Activated naive CD4-positive, alpha-beta T cell treated with anti-CD3 and anti-CD28 coated beads, Interleukin-2, amount 50 U/mL, for 24 hours (primary cell): ENCODE measurements at regions not wholly inside any gene's neighbourhood (a gene's known extent, or its start where the extent isn't known, plus 50 kb on each side); places are given as distances from the start of the nearest gene placed in this dataset.

ENCODE experiments used
- H3K27ac Mint-ChIP-seq: one replicate; pipeline ENCODE4 v1.8.0; 2021; ENCODE audit warnings: mild to moderate bottlenecking, mixed read lengths
- H3K27me3 Mint-ChIP-seq: one replicate; pipeline ENCODE4 v1.8.0; 2021; ENCODE audit warnings: mixed read lengths
- H3K36me3 Mint-ChIP-seq: one replicate; pipeline ENCODE4 v1.8.0; 2021; ENCODE audit warnings: mixed read lengths
- H3K4me1 Mint-ChIP-seq: one replicate; pipeline ENCODE4 v1.8.0; 2021; ENCODE audit warnings: mixed read lengths
- H3K4me3 Mint-ChIP-seq: one replicate; pipeline ENCODE4 v1.8.0; 2021; ENCODE audit warnings: mild to moderate bottlenecking, mixed read lengths
- H3K9me3 Mint-ChIP-seq: one replicate; pipeline ENCODE4 v1.8.0; 2021; ENCODE audit warnings: mixed read lengths

GRCh38 chr5:61964201-61964600, 341.8 kb upstream of the KIF2A start:
- Mint-ChIP-seq H3K9me3 (peaks cover 1% of the 10 kb centered on the region), H3K4me3 (no peak overlapping the region), H3K27me3 (peaks cover 1% of the 10 kb centered on the region), H3K36me3 (no peaks in the 10 kb centered on the region), H3K4me1 (no peaks in the 10 kb centered on the region), H3K27ac (no peak overlapping the region)

GRCh38 chr5:61965069-61965468, 340.9 kb upstream of the KIF2A start:
- no peak overlapping the region for H3K27ac Mint-ChIP-seq
- no peak overlapping the region for H3K4me3 Mint-ChIP-seq
- H3K9me3 Mint-ChIP-seq: no peaks in the 10 kb centered on the region
- peaks cover 1% of the 10 kb centered on the region for H3K27me3 Mint-ChIP-seq
- no peaks in the 10 kb centered on the region for H3K36me3 Mint-ChIP-seq
- H3K4me1 Mint-ChIP-seq: no peaks in the 10 kb centered on the region

GRCh38 chr5:61965490-61965889, 340.5 kb upstream of the KIF2A start:
- Mint-ChIP-seq H3K36me3 (no peaks in the 10 kb centered on the region), H3K27me3 (peaks cover 1% of the 10 kb centered on the region), H3K4me3 (no peak overlapping the region), H3K4me1 (no peaks in the 10 kb centered on the region), H3K27ac (no peak overlapping the region), H3K9me3 (no peaks in the 10 kb centered on the region)

DNA sequence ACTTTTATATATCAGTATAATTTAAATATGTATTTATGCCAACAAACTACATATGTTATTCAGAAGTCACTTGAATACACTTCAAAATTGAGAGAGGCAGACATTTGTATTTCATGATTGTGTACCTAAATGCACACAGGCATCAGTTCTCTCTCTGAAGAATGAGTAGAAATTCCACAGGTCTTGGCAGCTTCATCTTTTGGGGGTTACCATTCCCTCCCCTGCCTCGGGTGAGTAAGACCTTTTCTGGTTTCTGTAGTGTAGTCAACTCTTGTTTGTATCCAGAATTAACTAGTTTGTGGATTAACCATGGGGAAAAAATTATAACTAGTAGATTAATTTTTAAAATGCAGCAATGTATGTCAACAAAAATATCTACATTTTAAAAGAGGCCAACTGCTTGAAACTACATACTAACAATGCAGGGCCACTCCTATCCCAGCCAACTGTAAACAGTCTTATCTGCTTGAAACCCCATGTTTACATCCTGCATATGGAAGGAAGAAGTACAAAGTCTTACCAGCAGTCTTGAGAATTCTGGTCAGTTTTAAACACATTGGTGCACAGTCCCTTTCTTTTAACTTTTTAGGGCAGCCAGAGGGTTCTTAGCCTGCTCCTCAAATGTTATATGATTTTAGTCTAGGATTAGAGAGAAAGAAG, 339.6 kb upstream of the KIF2A start:
- Mint-ChIP-seq H3K27me3 (peaks cover 4% of the 10 kb centered on the region), H3K4me1 (no peaks in the 10 kb centered on the region), H3K4me3 (no peak overlapping the region), H3K27ac (no peak overlapping the region), H3K9me3 (no peaks in the 10 kb centered on the region), H3K36me3 (no peaks in the 10 kb centered on the region)

DNA sequence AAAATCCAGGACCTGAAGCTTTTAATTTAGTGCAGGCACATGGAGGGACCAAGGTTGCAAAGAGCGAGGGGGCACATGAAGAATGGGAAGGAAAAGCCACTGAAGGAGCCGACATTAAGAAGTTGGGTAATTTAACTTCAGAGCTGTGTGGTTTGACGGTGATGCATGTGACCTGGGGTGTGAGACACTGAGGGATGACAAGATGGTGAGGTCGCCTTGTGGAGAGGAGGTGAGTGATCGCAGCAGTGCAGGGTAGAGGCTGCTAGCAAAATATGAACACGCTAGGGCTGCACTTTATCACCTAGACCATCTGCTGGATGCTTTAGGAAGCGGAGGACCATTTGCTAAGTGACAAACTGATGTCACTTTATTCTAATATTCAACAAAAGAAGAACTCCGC, 339.0 kb upstream of the KIF2A start:
- Mint-ChIP-seq H3K4me3 (no peak overlapping the region), H3K9me3 (no peaks in the 10 kb centered on the region), H3K27ac (no peak overlapping the region), H3K27me3 (peaks cover 4% of the 10 kb centered on the region), H3K4me1 (no peaks in the 10 kb centered on the region), H3K36me3 (no peaks in the 10 kb centered on the region)

- Mint-ChIP-seq H3K9me3 (no peaks in the 10 kb centered on the region), H3K27ac (no peak overlapping the region), H3K4me3 (no peak overlapping the region), H3K4me1 (no peaks in the 10 kb centered on the region), H3K27me3 (peaks cover 4% of the 10 kb centered on the region), H3K36me3 (no peaks in the 10 kb centered on the region)
These were observed 338.3 kb upstream of the KIF2A start for GRCh38 chr5:61967681-61968080.

GRCh38 chr5:61969347-61969746, 336.7 kb upstream of the KIF2A start:
- H3K27ac Mint-ChIP-seq: no peak overlapping the region
- no peaks in the 10 kb centered on the region for H3K9me3 Mint-ChIP-seq

GRCh38 chr5:61969755-61970154, 336.3 kb upstream of the KIF2A start:
- no peaks in the 10 kb centered on the region for H3K4me1 Mint-ChIP-seq
- no peak overlapping the region for H3K27ac Mint-ChIP-seq
- H3K9me3 Mint-ChIP-seq: no peaks in the 10 kb centered on the region
- H3K4me3 Mint-ChIP-seq: no peak overlapping the region
- no peaks in the 10 kb centered on the region for H3K36me3 Mint-ChIP-seq
- H3K27me3 Mint-ChIP-seq: peaks cover 4% of the 10 kb centered on the region

More at GRCh38 chr5:61969347-61969746, 336.7 kb upstream of the KIF2A start:
- H3K4me3 Mint-ChIP-seq: no peak overlapping the region
- H3K4me1 Mint-ChIP-seq: no peaks in the 10 kb centered on the region
- no peaks in the 10 kb centered on the region for H3K36me3 Mint-ChIP-seq
- peaks cover 4% of the 10 kb centered on the region for H3K27me3 Mint-ChIP-seq

GRCh38 chr5:61970218-61970617, 335.8 kb upstream of the KIF2A start:
- H3K4me3 Mint-ChIP-seq: no peak overlapping the region
- no peak overlapping the region for H3K27ac Mint-ChIP-seq
- H3K27me3 Mint-ChIP-seq: peaks cover 4% of the 10 kb centered on the region
- no peaks in the 10 kb centered on the region for H3K4me1 Mint-ChIP-seq
- no peaks in the 10 kb centered on the region for H3K9me3 Mint-ChIP-seq
- no peaks in the 10 kb centered on the region for H3K36me3 Mint-ChIP-seq

DNA sequence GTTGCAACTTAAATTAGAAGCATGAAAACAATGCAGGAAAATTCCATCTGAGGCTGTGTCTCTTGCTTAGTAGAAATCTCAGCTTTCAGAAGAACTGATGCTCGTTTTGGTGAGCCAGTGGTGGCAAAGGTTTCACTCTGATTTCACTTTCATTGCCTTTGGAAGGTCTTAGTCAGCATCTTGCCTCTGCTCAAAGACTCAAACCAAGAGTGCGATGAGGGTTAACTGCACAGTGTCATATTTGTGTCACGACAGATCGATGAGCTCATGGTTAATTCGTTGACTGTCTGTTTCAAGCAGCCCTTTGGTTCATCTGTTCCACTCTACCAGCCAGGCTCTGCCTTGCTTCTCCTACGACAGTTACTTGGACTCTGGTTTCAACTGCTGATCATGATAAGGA, 331.3 kb upstream of the KIF2A start:
- H3K9me3 Mint-ChIP-seq: no peaks in the 10 kb centered on the region
- peaks cover 2% of the 10 kb centered on the region for H3K27me3 Mint-ChIP-seq
- H3K36me3 Mint-ChIP-seq: no peaks in the 10 kb centered on the region
- H3K4me3 Mint-ChIP-seq: no peak overlapping the region
- no peak overlapping the region for H3K27ac Mint-ChIP-seq
- no peaks in the 10 kb centered on the region for H3K4me1 Mint-ChIP-seq

DNA sequence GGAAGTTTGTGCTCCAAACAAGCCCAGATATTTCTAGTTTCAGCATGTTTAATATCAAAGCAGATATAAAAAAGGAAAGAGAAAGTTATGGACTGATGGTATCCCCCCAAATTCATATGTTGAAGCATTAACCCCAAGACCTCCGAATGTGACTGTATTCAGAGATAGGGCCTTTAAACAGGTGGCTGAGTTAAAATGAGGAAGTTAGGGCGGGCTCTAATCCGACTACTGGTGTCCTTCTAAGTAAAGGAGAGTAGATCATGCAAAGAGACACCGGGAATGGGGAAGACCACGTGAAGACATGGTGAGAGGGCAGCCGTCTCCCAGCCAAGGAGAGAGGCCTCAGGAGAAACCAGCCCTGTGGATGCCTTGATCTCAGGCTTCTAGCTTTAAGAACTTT, 324.1 kb upstream of the KIF2A start:
- no peak overlapping the region for H3K27ac Mint-ChIP-seq
- no peaks in the 10 kb centered on the region for H3K9me3 Mint-ChIP-seq
- H3K4me1 Mint-ChIP-seq: no peaks in the 10 kb centered on the region
- H3K27me3 Mint-ChIP-seq: peaks cover 3% of the 10 kb centered on the region
- no peaks in the 10 kb centered on the region for H3K36me3 Mint-ChIP-seq
- no peak overlapping the region for H3K4me3 Mint-ChIP-seq

DNA sequence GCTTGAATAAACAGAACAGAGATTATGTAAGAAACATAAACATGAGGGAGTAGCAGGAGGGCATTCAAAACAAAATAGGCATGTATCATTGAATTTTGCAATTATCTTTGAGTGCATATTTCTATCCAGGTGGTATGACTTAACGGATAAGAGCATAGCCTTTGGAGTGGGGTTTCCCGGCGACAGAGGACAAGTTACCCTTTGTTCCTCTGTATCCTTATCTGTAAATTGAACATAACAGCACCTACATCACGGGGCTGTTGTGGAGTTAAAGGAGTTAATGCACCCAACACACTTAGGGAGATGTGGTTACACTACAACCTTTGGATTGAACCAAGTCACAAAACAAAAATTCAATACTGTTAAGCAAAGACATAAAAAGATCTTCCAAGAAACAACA, 314.6 kb upstream of the KIF2A start:
- H3K4me1 Mint-ChIP-seq: no peaks in the 10 kb centered on the region
- H3K27ac Mint-ChIP-seq: no peak overlapping the region
- no peaks in the 10 kb centered on the region for H3K27me3 Mint-ChIP-seq
- no peak overlapping the region for H3K4me3 Mint-ChIP-seq
- H3K36me3 Mint-ChIP-seq: no peaks in the 10 kb centered on the region
- no peaks in the 10 kb centered on the region for H3K9me3 Mint-ChIP-seq

- H3K9me3 Mint-ChIP-seq: no peaks in the 10 kb centered on the region
- H3K4me3 Mint-ChIP-seq: no peak overlapping the region
- H3K27me3 Mint-ChIP-seq: no peaks in the 10 kb centered on the region
- no peak overlapping the region for H3K27ac Mint-ChIP-seq
- no peaks in the 10 kb centered on the region for H3K4me1 Mint-ChIP-seq
- H3K36me3 Mint-ChIP-seq: no peaks in the 10 kb centered on the region
These were observed 314.1 kb upstream of the KIF2A start for GRCh38 chr5:61991866-61992265.

DNA sequence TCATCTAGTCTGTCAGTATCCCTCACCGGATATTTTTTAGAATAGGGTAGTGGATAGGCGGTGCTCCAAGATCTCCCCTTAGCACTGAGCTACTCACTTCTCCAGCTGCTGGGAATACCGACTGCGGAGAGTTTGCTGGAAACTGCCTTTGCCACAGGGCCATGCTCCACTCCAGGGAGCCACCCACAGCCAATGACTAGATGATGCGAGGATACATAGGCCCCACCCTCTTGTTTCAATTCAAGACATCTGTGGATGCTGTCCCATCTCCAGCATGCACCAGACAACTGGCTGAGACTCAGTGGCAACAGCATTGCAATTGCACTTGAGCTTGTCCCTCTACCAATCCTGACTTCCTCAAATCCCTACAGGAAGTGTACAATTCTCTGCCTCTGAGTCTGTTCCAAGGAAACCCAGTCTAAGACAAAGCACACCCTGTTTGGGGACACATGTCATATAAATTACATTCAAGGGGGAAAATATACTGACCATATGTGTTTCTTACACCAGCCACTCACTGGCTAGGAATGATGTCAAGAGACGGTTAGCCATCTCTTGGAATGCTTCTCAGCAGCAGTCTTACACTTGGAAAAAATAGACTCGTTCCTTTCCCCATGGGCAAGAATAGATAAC, 312.6 kb upstream of the KIF2A start:
- H3K4me1 Mint-ChIP-seq: no peaks in the 10 kb centered on the region
- H3K36me3 Mint-ChIP-seq: no peaks in the 10 kb centered on the region
- H3K4me3 Mint-ChIP-seq: no peak overlapping the region
- H3K27me3 Mint-ChIP-seq: no peaks in the 10 kb centered on the region
- no peak overlapping the region for H3K27ac Mint-ChIP-seq
- H3K9me3 Mint-ChIP-seq: no peaks in the 10 kb centered on the region

DNA sequence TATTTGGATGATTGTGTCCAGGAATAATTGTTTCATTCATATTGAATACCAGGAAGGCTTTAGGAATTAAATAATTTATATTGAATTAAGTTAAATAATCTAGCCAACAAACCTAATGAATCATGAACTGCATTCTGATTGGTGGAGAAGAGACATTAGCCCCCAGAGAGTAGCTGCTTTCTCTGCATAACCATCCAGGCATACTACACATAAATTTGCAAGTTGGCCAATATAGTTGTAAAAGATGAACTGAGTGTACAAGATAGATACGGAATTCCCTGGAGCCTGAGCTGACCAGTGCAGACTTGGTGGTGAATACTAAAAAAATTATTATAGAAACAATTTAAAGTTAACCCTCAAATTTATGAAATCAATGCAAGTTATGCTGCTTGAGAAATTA, 311.8 kb upstream of the KIF2A start:
- no peaks in the 10 kb centered on the region for H3K36me3 Mint-ChIP-seq
- no peak overlapping the region for H3K4me3 Mint-ChIP-seq
- H3K27me3 Mint-ChIP-seq: no peaks in the 10 kb centered on the region
- H3K4me1 Mint-ChIP-seq: no peaks in the 10 kb centered on the region
- H3K27ac Mint-ChIP-seq: no peak overlapping the region
- H3K9me3 Mint-ChIP-seq: no peaks in the 10 kb centered on the region

GRCh38 chr5:61995486-61995885, 310.5 kb upstream of the KIF2A start:
- Mint-ChIP-seq H3K36me3 (no peaks in the 10 kb centered on the region), H3K27me3 (peaks cover 1% of the 10 kb centered on the region), H3K4me3 (no peak overlapping the region), H3K4me1 (no peaks in the 10 kb centered on the region), H3K27ac (no peak overlapping the region), H3K9me3 (no peaks in the 10 kb centered on the region)

- Mint-ChIP-seq H3K9me3 (no peaks in the 10 kb centered on the region), H3K27ac (no peak overlapping the region), H3K27me3 (peaks cover 1% of the 10 kb centered on the region), H3K36me3 (no peaks in the 10 kb centered on the region), H3K4me3 (no peak overlapping the region), H3K4me1 (no peaks in the 10 kb centered on the region)
These were observed 306.6 kb upstream of the KIF2A start for GRCh38 chr5:61999371-61999770.
